Mesothelial cell of epicardium (in vitro differentiated cells): ENCODE measurements at regions not wholly inside any gene's neighbourhood (a gene's known extent, or its start where the extent isn't known, plus 50 kb on each side); places are given as distances from the start of the nearest gene placed in this dataset.

Source experiments
- DNase-seq, 2 experiments: peaks; one replicate each; pipeline ENCODE4 v3.0.0; 2021; ENCODE audit warnings: low spot score in 2 of 2; ENCODE audit not compliant: unreplicated experiment in 2 of 2
- H3K27ac Mint-ChIP-seq: 2 replicates; pipeline ENCODE4 v1.8.0; 2021; ENCODE audit warnings: mixed read lengths
- H3K27me3 Mint-ChIP-seq: 2 replicates; pipeline ENCODE4 v1.8.0; 2021; ENCODE audit warnings: low read depth, mixed read lengths
- H3K36me3 Mint-ChIP-seq: 2 replicates; pipeline ENCODE4 v1.8.0; 2021; ENCODE audit warnings: mixed read lengths
- H3K4me1 Mint-ChIP-seq: 2 replicates; pipeline ENCODE4 v1.8.0; 2021; ENCODE audit warnings: mixed read lengths
- H3K4me3 Mint-ChIP-seq: 2 replicates; pipeline ENCODE4 v1.8.0; 2021; ENCODE audit warnings: mild to moderate bottlenecking, moderate library complexity, mixed read lengths
- H3K9me3 Mint-ChIP-seq: 2 replicates; pipeline ENCODE4 v1.8.0; 2021; ENCODE audit warnings: mixed read lengths
- TF ChIP-seq, protein P1 (sequence below): fragments of 200-600 bp; sonication (generic); IDR thresholded peaks from one replicate; pipeline ENCODE4 v1.5.0; 2021; ENCODE audit warnings: antibody characterized with exemption; ENCODE audit not compliant: unreplicated experiment

GRCh38 chr1:187096689-187097088 lies 267.9 kb downstream of the PLA2G4A start:
- Mint-ChIP-seq H3K36me3 (peaks cover 3% of the 10 kb centered on the region), H3K9me3 (peaks cover 14% of the 10 kb centered on the region), H3K27me3 (no peaks in the 10 kb centered on the region), H3K4me1 (no peaks in the 10 kb centered on the region), H3K4me3 (no peak overlapping the region), H3K27ac (no peak overlapping the region)
- TF ChIP-seq, protein P1, sequence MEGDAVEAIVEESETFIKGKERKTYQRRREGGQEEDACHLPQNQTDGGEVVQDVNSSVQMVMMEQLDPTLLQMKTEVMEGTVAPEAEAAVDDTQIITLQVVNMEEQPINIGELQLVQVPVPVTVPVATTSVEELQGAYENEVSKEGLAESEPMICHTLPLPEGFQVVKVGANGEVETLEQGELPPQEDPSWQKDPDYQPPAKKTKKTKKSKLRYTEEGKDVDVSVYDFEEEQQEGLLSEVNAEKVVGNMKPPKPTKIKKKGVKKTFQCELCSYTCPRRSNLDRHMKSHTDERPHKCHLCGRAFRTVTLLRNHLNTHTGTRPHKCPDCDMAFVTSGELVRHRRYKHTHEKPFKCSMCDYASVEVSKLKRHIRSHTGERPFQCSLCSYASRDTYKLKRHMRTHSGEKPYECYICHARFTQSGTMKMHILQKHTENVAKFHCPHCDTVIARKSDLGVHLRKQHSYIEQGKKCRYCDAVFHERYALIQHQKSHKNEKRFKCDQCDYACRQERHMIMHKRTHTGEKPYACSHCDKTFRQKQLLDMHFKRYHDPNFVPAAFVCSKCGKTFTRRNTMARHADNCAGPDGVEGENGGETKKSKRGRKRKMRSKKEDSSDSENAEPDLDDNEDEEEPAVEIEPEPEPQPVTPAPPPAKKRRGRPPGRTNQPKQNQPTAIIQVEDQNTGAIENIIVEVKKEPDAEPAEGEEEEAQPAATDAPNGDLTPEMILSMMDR = no peak
- no peak for DNase-seq

DNA sequence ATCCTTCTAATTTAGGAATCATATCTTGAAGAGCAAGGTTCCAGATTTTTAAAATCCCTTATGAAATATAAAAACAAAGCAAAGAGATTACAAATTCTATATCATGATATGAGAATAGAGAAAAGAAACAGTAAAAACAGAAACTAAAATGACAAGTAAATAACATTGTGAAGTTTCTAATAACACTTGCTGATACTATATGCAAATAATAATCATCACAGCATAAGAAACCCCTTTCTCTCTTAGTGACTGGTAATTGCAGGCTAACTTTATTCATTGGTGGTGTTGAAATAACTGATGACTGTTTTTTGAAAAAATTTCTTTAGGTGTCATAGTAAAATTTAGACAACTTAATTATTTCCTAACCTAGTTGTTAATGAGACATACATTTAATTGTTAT lies 281.6 kb downstream of the PLA2G4A start:
- TF ChIP-seq, protein P1 = no peak

DNA sequence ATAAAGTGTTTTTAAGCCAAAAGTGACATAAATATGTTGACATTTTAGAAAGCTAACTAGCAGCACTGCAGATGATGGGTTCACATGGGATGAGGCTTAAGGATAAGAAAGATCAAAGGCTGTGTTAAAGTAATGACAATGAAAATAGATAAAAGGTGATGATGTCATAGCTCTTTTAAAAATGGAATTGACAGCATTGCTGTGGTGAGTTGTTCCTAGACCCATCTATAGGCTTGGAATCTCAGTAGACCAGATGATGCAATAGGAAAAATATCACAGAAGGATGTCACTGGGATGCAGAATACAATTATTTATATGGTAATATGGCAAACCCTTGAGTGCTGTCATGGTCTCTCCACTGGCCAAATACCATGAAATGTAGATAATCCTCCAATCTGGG lies 286.0 kb downstream of the PLA2G4A start:
- Mint-ChIP-seq H3K4me1 (no peaks in the 10 kb centered on the region), H3K27me3 (peaks cover 16% of the 10 kb centered on the region), H3K9me3 (no peaks in the 10 kb centered on the region), H3K36me3 (no peaks in the 10 kb centered on the region), H3K4me3 (no peak overlapping the region), H3K27ac (no peak overlapping the region)
- no peak for DNase-seq
- TF ChIP-seq, protein P1 = no peak

More for the DNA sequence above, 281.6 kb downstream of the PLA2G4A start:
- Mint-ChIP-seq H3K4me1 (no peaks in the 10 kb centered on the region), H3K36me3 (no peaks in the 10 kb centered on the region), H3K27me3 (peaks cover 12% of the 10 kb centered on the region), H3K9me3 (peaks cover 6% of the 10 kb centered on the region), H3K27ac (no peak overlapping the region), H3K4me3 (no peak overlapping the region)
- no peak for DNase-seq

DNA sequence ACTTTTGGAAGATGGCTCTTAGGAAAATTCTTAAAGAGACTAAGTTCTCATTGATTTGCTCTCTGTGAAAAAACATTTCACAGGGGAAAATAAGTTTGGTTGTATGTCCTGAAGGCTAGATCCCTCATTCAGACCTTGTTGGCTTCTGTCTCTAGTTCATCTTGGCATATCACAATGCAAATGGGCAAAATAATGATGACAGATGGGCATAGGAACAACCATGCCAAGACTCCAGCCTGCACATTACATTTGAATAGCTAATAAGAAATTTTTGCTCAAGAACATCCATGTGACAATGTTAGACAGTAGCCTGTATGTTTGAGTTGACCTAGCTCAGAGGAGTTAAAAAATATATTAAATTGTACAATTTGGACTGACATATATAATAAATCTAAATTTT lies 292.9 kb downstream of the PLA2G4A start:
- no peak for DNase-seq
- H3K27me3 Mint-ChIP-seq = peaks cover 13% of the 10 kb centered on the region
- H3K36me3 Mint-ChIP-seq = no peaks in the 10 kb centered on the region
- H3K27ac Mint-ChIP-seq = no peak overlapping the region
- H3K4me3 Mint-ChIP-seq = no peak overlapping the region
- TF ChIP-seq, protein P1 = no peak
- H3K4me1 Mint-ChIP-seq = no peaks in the 10 kb centered on the region
- H3K9me3 Mint-ChIP-seq = peaks cover 7% of the 10 kb centered on the region

GRCh38 chr1:187122566-187122965 lies 293.8 kb downstream of the PLA2G4A start:
- Mint-ChIP-seq H3K4me3 (no peak overlapping the region), H3K27ac (no peak overlapping the region), H3K4me1 (no peaks in the 10 kb centered on the region), H3K36me3 (no peaks in the 10 kb centered on the region), H3K27me3 (peaks cover 12% of the 10 kb centered on the region), H3K9me3 (peaks cover 7% of the 10 kb centered on the region)
- DNase-seq = no peak
- TF ChIP-seq, protein P1 = no peak

DNA sequence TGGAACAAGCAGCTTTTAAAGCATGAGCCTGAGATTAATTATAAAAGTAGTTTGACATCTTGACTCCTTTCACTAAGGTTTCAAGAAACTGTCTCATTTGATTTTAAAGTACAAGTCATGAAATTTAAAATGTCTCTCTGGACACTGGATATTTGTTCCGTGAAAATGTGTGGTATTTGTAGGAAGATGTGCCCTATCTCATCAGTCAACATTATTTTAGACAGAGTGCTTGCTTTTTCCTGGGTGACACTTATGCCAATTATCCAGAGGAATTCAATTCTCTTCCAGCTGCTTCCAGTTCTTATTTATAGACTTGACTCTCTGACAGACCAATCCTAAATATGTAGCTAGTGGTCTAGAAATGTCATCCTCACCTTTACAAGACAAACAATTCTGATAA lies 300.4 kb downstream of the PLA2G4A start:
- peaks cover 23% of the 10 kb centered on the region for H3K9me3 Mint-ChIP-seq
- H3K27ac Mint-ChIP-seq = no peak overlapping the region
- no peaks in the 10 kb centered on the region for H3K36me3 Mint-ChIP-seq
- no peaks in the 10 kb centered on the region for H3K27me3 Mint-ChIP-seq
- H3K4me1 Mint-ChIP-seq = no peaks in the 10 kb centered on the region
- DNase-seq = no peak
- H3K4me3 Mint-ChIP-seq = no peak overlapping the region
- TF ChIP-seq, protein P1 = no peak
